ENCODE measurements at regions not wholly inside any gene's neighbourhood (a gene's known extent, or its start where the extent isn't known, plus 50 kb on each side); places are given as distances from the start of the nearest gene placed in this dataset.

GRCh38 chr1:96364576-96364975 is 357.0 kb upstream of the PTBP2 start:
- Histone ChIP-seq H3K9me3 (ENCODE audit: control insufficient read depth in 3 of 3, low read length in 3 of 3) (no peaks in the 10 kb centered on the region), H3K9ac (ENCODE audit: low read depth in 1 of 3, low read length in 3 of 3) (no peak overlapping the region), H3K36me3 (ENCODE audit: control insufficient read depth in 3 of 3, insufficient read depth in 3 of 3, low read length in 3 of 3) (no peaks in the 10 kb centered on the region), H3K27ac (ENCODE audit: low read depth, low read length) (no peak overlapping the region), H3K27me3 (ENCODE audit: control insufficient read depth in 3 of 3, insufficient read depth in 3 of 3, low read length in 3 of 3) (no peaks in the 10 kb centered on the region), H3K4me3 (ENCODE audit: low read length in 3 of 3) (no peak overlapping the region), H3K4me1 (ENCODE audit: control insufficient read depth in 3 of 3, insufficient read depth in 3 of 3, low read length in 3 of 3) (no peaks in the 10 kb centered on the region)

GRCh38 chr1:96365076-96365475 is 356.5 kb upstream of the PTBP2 start:
- Histone ChIP-seq H3K27ac (ENCODE audit: low read depth, low read length) (no peak overlapping the region), H3K4me3 (ENCODE audit: low read length in 3 of 3) (no peak overlapping the region), H3K27me3 (ENCODE audit: control insufficient read depth in 3 of 3, insufficient read depth in 3 of 3, low read length in 3 of 3) (no peaks in the 10 kb centered on the region), H3K9ac (ENCODE audit: low read depth in 1 of 3, low read length in 3 of 3) (no peak overlapping the region), H3K9me3 (ENCODE audit: control insufficient read depth in 3 of 3, low read length in 3 of 3) (no peaks in the 10 kb centered on the region), H3K4me1 (ENCODE audit: control insufficient read depth in 3 of 3, insufficient read depth in 3 of 3, low read length in 3 of 3) (no peaks in the 10 kb centered on the region), H3K36me3 (ENCODE audit: control insufficient read depth in 3 of 3, insufficient read depth in 3 of 3, low read length in 3 of 3) (no peaks in the 10 kb centered on the region)

GRCh38 chr1:96365596-96366390 is 355.8 kb upstream of the PTBP2 start:
- no peaks in the 10 kb centered on the region for H3K27me3 ChIP-seq (ENCODE audit: control insufficient read depth in 3 of 3, insufficient read depth in 3 of 3, low read length in 3 of 3)
- no peak overlapping the region for H3K27ac ChIP-seq (ENCODE audit: low read depth, low read length)
- no peaks in the 10 kb centered on the region for H3K36me3 ChIP-seq (ENCODE audit: control insufficient read depth in 3 of 3, insufficient read depth in 3 of 3, low read length in 3 of 3)
- no peak overlapping the region for H3K9ac ChIP-seq (ENCODE audit: low read depth in 1 of 3, low read length in 3 of 3)
- H3K9me3 ChIP-seq (ENCODE audit: control insufficient read depth in 3 of 3, low read length in 3 of 3), result no peaks in the 10 kb centered on the region
- no peak overlapping the region for H3K4me3 ChIP-seq (ENCODE audit: low read length in 3 of 3)
- no peaks in the 10 kb centered on the region for H3K4me1 ChIP-seq (ENCODE audit: control insufficient read depth in 3 of 3, insufficient read depth in 3 of 3, low read length in 3 of 3)

GRCh38 chr1:96366516-96366915 is 355.1 kb upstream of the PTBP2 start:
- Histone ChIP-seq H3K4me1 (ENCODE audit: control insufficient read depth in 3 of 3, insufficient read depth in 3 of 3, low read length in 3 of 3) (no peaks in the 10 kb centered on the region), H3K36me3 (ENCODE audit: control insufficient read depth in 3 of 3, insufficient read depth in 3 of 3, low read length in 3 of 3) (no peaks in the 10 kb centered on the region), H3K9me3 (ENCODE audit: control insufficient read depth in 3 of 3, low read length in 3 of 3) (no peaks in the 10 kb centered on the region), H3K9ac (ENCODE audit: low read depth in 1 of 3, low read length in 3 of 3) (no peak overlapping the region), H3K27ac (ENCODE audit: low read depth, low read length) (no peak overlapping the region), H3K27me3 (ENCODE audit: control insufficient read depth in 3 of 3, insufficient read depth in 3 of 3, low read length in 3 of 3) (no peaks in the 10 kb centered on the region), H3K4me3 (ENCODE audit: low read length in 3 of 3) (no peak overlapping the region)

GRCh38 chr1:96367791-96368190 is 353.8 kb upstream of the PTBP2 start:
- Histone ChIP-seq H3K4me1 (ENCODE audit: control insufficient read depth in 3 of 3, insufficient read depth in 3 of 3, low read length in 3 of 3) (no peaks in the 10 kb centered on the region), H3K27me3 (ENCODE audit: control insufficient read depth in 3 of 3, insufficient read depth in 3 of 3, low read length in 3 of 3) (no peaks in the 10 kb centered on the region), H3K27ac (ENCODE audit: low read depth, low read length) (no peak overlapping the region), H3K9ac (ENCODE audit: low read depth in 1 of 3, low read length in 3 of 3) (no peak overlapping the region), H3K4me3 (ENCODE audit: low read length in 3 of 3) (no peak overlapping the region), H3K9me3 (ENCODE audit: control insufficient read depth in 3 of 3, low read length in 3 of 3) (no peaks in the 10 kb centered on the region), H3K36me3 (ENCODE audit: control insufficient read depth in 3 of 3, insufficient read depth in 3 of 3, low read length in 3 of 3) (no peaks in the 10 kb centered on the region)

- H3K4me1 ChIP-seq (ENCODE audit: control insufficient read depth in 3 of 3, insufficient read depth in 3 of 3, low read length in 3 of 3), result no peaks in the 10 kb centered on the region
Measured at GRCh38 chr1:96370757-96371156, 350.8 kb upstream of the PTBP2 start.

GRCh38 chr1:96372881-96373280 is 348.7 kb upstream of the PTBP2 start:
- Histone ChIP-seq H3K4me3 (ENCODE audit: low read length in 3 of 3) (no peak overlapping the region), H3K9ac (ENCODE audit: low read depth in 1 of 3, low read length in 3 of 3) (no peak overlapping the region), H3K36me3 (ENCODE audit: control insufficient read depth in 3 of 3, insufficient read depth in 3 of 3, low read length in 3 of 3) (no peaks in the 10 kb centered on the region), H3K27me3 (ENCODE audit: control insufficient read depth in 3 of 3, insufficient read depth in 3 of 3, low read length in 3 of 3) (no peaks in the 10 kb centered on the region), H3K9me3 (ENCODE audit: control insufficient read depth in 3 of 3, low read length in 3 of 3) (no peaks in the 10 kb centered on the region), H3K4me1 (ENCODE audit: control insufficient read depth in 3 of 3, insufficient read depth in 3 of 3, low read length in 3 of 3) (no peaks in the 10 kb centered on the region), H3K27ac (ENCODE audit: low read depth, low read length) (no peak overlapping the region)

More at GRCh38 chr1:96370757-96371156, 350.8 kb upstream of the PTBP2 start:
- Histone ChIP-seq H3K27ac (ENCODE audit: low read depth, low read length) (no peak overlapping the region), H3K4me3 (ENCODE audit: low read length in 3 of 3) (no peak overlapping the region), H3K27me3 (ENCODE audit: control insufficient read depth in 3 of 3, insufficient read depth in 3 of 3, low read length in 3 of 3) (no peaks in the 10 kb centered on the region), H3K9ac (ENCODE audit: low read depth in 1 of 3, low read length in 3 of 3) (no peak overlapping the region), H3K9me3 (ENCODE audit: control insufficient read depth in 3 of 3, low read length in 3 of 3) (no peaks in the 10 kb centered on the region), H3K36me3 (ENCODE audit: control insufficient read depth in 3 of 3, insufficient read depth in 3 of 3, low read length in 3 of 3) (no peaks in the 10 kb centered on the region)

GRCh38 chr1:96374076-96374762 is 347.4 kb upstream of the PTBP2 start:
- Histone ChIP-seq H3K27ac (ENCODE audit: low read depth, low read length) (no peak overlapping the region), H3K36me3 (ENCODE audit: control insufficient read depth in 3 of 3, insufficient read depth in 3 of 3, low read length in 3 of 3) (no peaks in the 10 kb centered on the region), H3K4me1 (ENCODE audit: control insufficient read depth in 3 of 3, insufficient read depth in 3 of 3, low read length in 3 of 3) (no peaks in the 10 kb centered on the region), H3K9me3 (ENCODE audit: control insufficient read depth in 3 of 3, low read length in 3 of 3) (no peaks in the 10 kb centered on the region), H3K9ac (ENCODE audit: low read depth in 1 of 3, low read length in 3 of 3) (no peak overlapping the region), H3K27me3 (ENCODE audit: control insufficient read depth in 3 of 3, insufficient read depth in 3 of 3, low read length in 3 of 3) (no peaks in the 10 kb centered on the region), H3K4me3 (ENCODE audit: low read length in 3 of 3) (no peak overlapping the region)

- Histone ChIP-seq H3K9me3 (ENCODE audit: control insufficient read depth in 3 of 3, low read length in 3 of 3) (no peaks in the 10 kb centered on the region), H3K27ac (ENCODE audit: low read depth, low read length) (no peak overlapping the region), H3K4me3 (ENCODE audit: low read length in 3 of 3) (no peak overlapping the region), H3K9ac (ENCODE audit: low read depth in 1 of 3, low read length in 3 of 3) (no peak overlapping the region), H3K4me1 (ENCODE audit: control insufficient read depth in 3 of 3, insufficient read depth in 3 of 3, low read length in 3 of 3) (no peaks in the 10 kb centered on the region), H3K27me3 (ENCODE audit: control insufficient read depth in 3 of 3, insufficient read depth in 3 of 3, low read length in 3 of 3) (no peaks in the 10 kb centered on the region), H3K36me3 (ENCODE audit: control insufficient read depth in 3 of 3, insufficient read depth in 3 of 3, low read length in 3 of 3) (no peaks in the 10 kb centered on the region)
Measured at GRCh38 chr1:96376846-96377245, 344.7 kb upstream of the PTBP2 start.

GRCh38 chr1:96384611-96385010 is 337.0 kb upstream of the PTBP2 start:
- H3K27me3 ChIP-seq (ENCODE audit: control insufficient read depth in 3 of 3, insufficient read depth in 3 of 3, low read length in 3 of 3), result no peaks in the 10 kb centered on the region
- H3K27ac ChIP-seq (ENCODE audit: low read depth, low read length), result no peak overlapping the region
- peaks cover 0 to 2% (median 0%) of the 10 kb centered on the region in 3 donors for H3K9me3 ChIP-seq (ENCODE audit: control insufficient read depth in 3 of 3, low read length in 3 of 3)
- no peak overlapping the region for H3K4me3 ChIP-seq (ENCODE audit: low read length in 3 of 3)
- H3K36me3 ChIP-seq (ENCODE audit: control insufficient read depth in 3 of 3, insufficient read depth in 3 of 3, low read length in 3 of 3), result no peaks in the 10 kb centered on the region
- no peaks in the 10 kb centered on the region for H3K4me1 ChIP-seq (ENCODE audit: control insufficient read depth in 3 of 3, insufficient read depth in 3 of 3, low read length in 3 of 3)
- H3K9ac ChIP-seq (ENCODE audit: low read depth in 1 of 3, low read length in 3 of 3), result no peak overlapping the region
